ENCODE measurements at regions not wholly inside any gene's neighbourhood (a gene's known extent, or its start where the extent isn't known, plus 50 kb on each side); places are given as distances from the start of the nearest gene placed in this dataset.
"Not testable (repeated sequence)": the region's sequence is repeated elsewhere in the genome, so short reads cannot be mapped to it uniquely, and the experiment has no call there.

GRCh38 chr13:79986890-79987289, 354.0 kb downstream of the SPRY2 start:
- H3K9me3 ChIP-seq (ENCODE audit: low read length) = peaks cover under 1% of the 10 kb centered on the region; the same call in 1 of the 2 replicates

GRCh38 chr13:79974935-79975650, 365.8 kb downstream of the SPRY2 start:
- not testable (repeated sequence) for H3K4me1 ChIP-seq (ENCODE audit: low read length); H3K9me2 ChIP-seq (replicated peaks; ENCODE audit: insufficient read depth, low read length); DNase-seq; H3K27me3 ChIP-seq (ENCODE audit: low read length); H3K4me3 ChIP-seq (ENCODE audit: low read length); H3K4me2 ChIP-seq (ENCODE audit: low read depth, low read length, poor library complexity, severe bottlenecking); H3K9me3 ChIP-seq (ENCODE audit: low read length); H3K36me3 ChIP-seq (ENCODE audit: insufficient read depth, low read length); H4K20me1 ChIP-seq (ENCODE audit: insufficient read depth, low read depth, low read length); H3K79me2 ChIP-seq (ENCODE audit: low read length); H3K27ac ChIP-seq (ENCODE audit: low read length); H3K9ac ChIP-seq (ENCODE audit: low read length); H2AFZ ChIP-seq (ENCODE audit: low read length)

More at GRCh38 chr13:79986890-79987289, 354.0 kb downstream of the SPRY2 start:
- no peaks in the 10 kb centered on the region for H3K36me3 ChIP-seq (ENCODE audit: insufficient read depth, low read length)
- H3K27ac ChIP-seq (ENCODE audit: low read length) = no peak overlapping the region
- H3K4me1 ChIP-seq (ENCODE audit: low read length) = no peaks in the 10 kb centered on the region
- no peak overlapping the region for H3K9ac ChIP-seq (ENCODE audit: low read length)
- no peak for DNase-seq
- H2AFZ ChIP-seq (ENCODE audit: low read length) = no peak overlapping the region
- H3K79me2 ChIP-seq (ENCODE audit: low read length) = no peaks in the 10 kb centered on the region
- H3K27me3 ChIP-seq (ENCODE audit: low read length) = no peaks in the 10 kb centered on the region
- no peak overlapping the region for H3K4me3 ChIP-seq (ENCODE audit: low read length)
- no peak overlapping the region for H3K4me2 ChIP-seq (ENCODE audit: low read depth, low read length, poor library complexity, severe bottlenecking)
- no peaks in the 10 kb centered on the region for H3K9me2 ChIP-seq (replicated peaks; ENCODE audit: insufficient read depth, low read length)
- no peaks in the 10 kb centered on the region for H4K20me1 ChIP-seq (ENCODE audit: insufficient read depth, low read depth, low read length)

GRCh38 chr13:79973533-79973963, 367.4 kb downstream of the SPRY2 start:
- Histone ChIP-seq H3K36me3 (ENCODE audit: insufficient read depth, low read length) (no peaks in the 10 kb centered on the region), H3K4me2 (ENCODE audit: low read depth, low read length, poor library complexity, severe bottlenecking) (no peak overlapping the region), H3K9me3 (ENCODE audit: low read length) (peaks cover 10% of the 10 kb centered on the region), H3K4me3 (ENCODE audit: low read length) (no peak overlapping the region), H3K27me3 (ENCODE audit: low read length) (no peaks in the 10 kb centered on the region), H3K9me2 (replicated peaks; ENCODE audit: insufficient read depth, low read length) (no peaks in the 10 kb centered on the region), H3K79me2 (ENCODE audit: low read length) (no peaks in the 10 kb centered on the region), H2AFZ (ENCODE audit: low read length) (no peak overlapping the region), H3K9ac (ENCODE audit: low read length) (no peak overlapping the region), H3K27ac (ENCODE audit: low read length) (no peak overlapping the region), H4K20me1 (ENCODE audit: insufficient read depth, low read depth, low read length) (no peaks in the 10 kb centered on the region), H3K4me1 (ENCODE audit: low read length) (no peaks in the 10 kb centered on the region)
- DNase-seq = peak; percentile 64

GRCh38 chr13:79972066-79972569, 368.8 kb downstream of the SPRY2 start:
- no peak overlapping the region for H3K27ac ChIP-seq (ENCODE audit: low read length)
- H3K27me3 ChIP-seq (ENCODE audit: low read length) = no peaks in the 10 kb centered on the region
- H3K9me2 ChIP-seq (replicated peaks; ENCODE audit: insufficient read depth, low read length) = no peaks in the 10 kb centered on the region
- DNase-seq = no peak
- no peaks in the 10 kb centered on the region for H3K79me2 ChIP-seq (ENCODE audit: low read length)
- H3K9ac ChIP-seq (ENCODE audit: low read length) = no peak overlapping the region
- H4K20me1 ChIP-seq (ENCODE audit: insufficient read depth, low read depth, low read length) = no peaks in the 10 kb centered on the region
- no peaks in the 10 kb centered on the region for H3K4me1 ChIP-seq (ENCODE audit: low read length)
- peaks cover 10% of the 10 kb centered on the region for H3K9me3 ChIP-seq (ENCODE audit: low read length)
- H3K4me2 ChIP-seq (ENCODE audit: low read depth, low read length, poor library complexity, severe bottlenecking) = no peak overlapping the region
- no peak overlapping the region for H2AFZ ChIP-seq (ENCODE audit: low read length)
- H3K36me3 ChIP-seq (ENCODE audit: insufficient read depth, low read length) = no peaks in the 10 kb centered on the region
- H3K4me3 ChIP-seq (ENCODE audit: low read length) = no peak overlapping the region

GRCh38 chr13:79966493-79966895, 374.4 kb downstream of the SPRY2 start:
- Histone ChIP-seq H3K36me3 (ENCODE audit: insufficient read depth, low read length) (no peaks in the 10 kb centered on the region), H3K79me2 (ENCODE audit: low read length) (no peaks in the 10 kb centered on the region), H3K9me2 (replicated peaks; ENCODE audit: insufficient read depth, low read length) (no peaks in the 10 kb centered on the region), H3K9ac (ENCODE audit: low read length) (no peak overlapping the region), H3K27ac (ENCODE audit: low read length) (no peak overlapping the region), H3K4me3 (ENCODE audit: low read length) (no peak overlapping the region), H3K27me3 (ENCODE audit: low read length) (no peaks in the 10 kb centered on the region), H3K4me1 (ENCODE audit: low read length) (no peaks in the 10 kb centered on the region), H3K9me3 (ENCODE audit: low read length) (no peaks in the 10 kb centered on the region), H2AFZ (ENCODE audit: low read length) (no peak overlapping the region), H4K20me1 (ENCODE audit: insufficient read depth, low read depth, low read length) (no peaks in the 10 kb centered on the region), H3K4me2 (ENCODE audit: low read depth, low read length, poor library complexity, severe bottlenecking) (no peak overlapping the region)
- no peak for DNase-seq

GRCh38 chr13:79966059-79966458, 374.9 kb downstream of the SPRY2 start:
- no peaks in the 10 kb centered on the region for H3K79me2 ChIP-seq (ENCODE audit: low read length)
- H3K4me1 ChIP-seq (ENCODE audit: low read length) = no peaks in the 10 kb centered on the region
- H3K27ac ChIP-seq (ENCODE audit: low read length) = no peak overlapping the region
- no peaks in the 10 kb centered on the region for H3K9me3 ChIP-seq (ENCODE audit: low read length)
- no peaks in the 10 kb centered on the region for H3K27me3 ChIP-seq (ENCODE audit: low read length)
- DNase-seq = no peak
- no peaks in the 10 kb centered on the region for H3K9me2 ChIP-seq (replicated peaks; ENCODE audit: insufficient read depth, low read length)
- no peak overlapping the region for H3K4me2 ChIP-seq (ENCODE audit: low read depth, low read length, poor library complexity, severe bottlenecking)
- no peaks in the 10 kb centered on the region for H4K20me1 ChIP-seq (ENCODE audit: insufficient read depth, low read depth, low read length)
- H2AFZ ChIP-seq (ENCODE audit: low read length) = no peak overlapping the region
- no peak overlapping the region for H3K4me3 ChIP-seq (ENCODE audit: low read length)
- no peak overlapping the region for H3K9ac ChIP-seq (ENCODE audit: low read length)
- H3K36me3 ChIP-seq (ENCODE audit: insufficient read depth, low read length) = no peaks in the 10 kb centered on the region

- H2AFZ ChIP-seq (ENCODE audit: low read length) = no peak overlapping the region
- H3K9ac ChIP-seq (ENCODE audit: low read length) = no peak overlapping the region
- no peak overlapping the region for H3K27ac ChIP-seq (ENCODE audit: low read length)
- H3K9me2 ChIP-seq (replicated peaks; ENCODE audit: insufficient read depth, low read length) = no peaks in the 10 kb centered on the region
- no peaks in the 10 kb centered on the region for H3K4me1 ChIP-seq (ENCODE audit: low read length)
- no peak for DNase-seq
- H3K27me3 ChIP-seq (ENCODE audit: low read length) = no peaks in the 10 kb centered on the region
- H3K79me2 ChIP-seq (ENCODE audit: low read length) = no peaks in the 10 kb centered on the region
- H3K4me3 ChIP-seq (ENCODE audit: low read length) = no peak overlapping the region
- no peaks in the 10 kb centered on the region for H4K20me1 ChIP-seq (ENCODE audit: insufficient read depth, low read depth, low read length)
- no peaks in the 10 kb centered on the region for H3K36me3 ChIP-seq (ENCODE audit: insufficient read depth, low read length)
- H3K9me3 ChIP-seq (ENCODE audit: low read length) = peaks cover 8% of the 10 kb centered on the region
- H3K4me2 ChIP-seq (ENCODE audit: low read depth, low read length, poor library complexity, severe bottlenecking) = no peak overlapping the region
Measured at GRCh38 chr13:79946556-79946955, 394.4 kb downstream of the SPRY2 start.

- no peaks in the 10 kb centered on the region for H3K9me2 ChIP-seq (replicated peaks; ENCODE audit: insufficient read depth, low read length)
- H3K9ac ChIP-seq (ENCODE audit: low read length) = no peak overlapping the region
- H3K79me2 ChIP-seq (ENCODE audit: low read length) = no peaks in the 10 kb centered on the region
- no peak overlapping the region for H3K4me3 ChIP-seq (ENCODE audit: low read length)
- no peak overlapping the region for H2AFZ ChIP-seq (ENCODE audit: low read length)
- H3K4me1 ChIP-seq (ENCODE audit: low read length) = no peaks in the 10 kb centered on the region
- no peak overlapping the region for H3K4me2 ChIP-seq (ENCODE audit: low read depth, low read length, poor library complexity, severe bottlenecking)
- no peaks in the 10 kb centered on the region for H3K27me3 ChIP-seq (ENCODE audit: low read length)
- no peaks in the 10 kb centered on the region for H3K36me3 ChIP-seq (ENCODE audit: insufficient read depth, low read length)
- DNase-seq = no peak
- peaks cover 4% of the 10 kb centered on the region for H3K9me3 ChIP-seq (ENCODE audit: low read length)
- H4K20me1 ChIP-seq (ENCODE audit: insufficient read depth, low read depth, low read length) = no peaks in the 10 kb centered on the region
- no peak overlapping the region for H3K27ac ChIP-seq (ENCODE audit: low read length)
Measured at GRCh38 chr13:79943346-79944023, 397.4 kb downstream of the SPRY2 start.
